Hypothalamus (tissue), 51 donors: ENCODE measurements at regions not wholly inside any gene's neighbourhood (a gene's known extent, or its start where the extent isn't known, plus 50 kb on each side); places are given as distances from the start of the nearest gene placed in this dataset.
"Not testable (repeated sequence)": the region's sequence is repeated elsewhere in the genome, so short reads cannot be mapped to it uniquely, and the experiment has no call there.

ENCODE experiments used
- DNase-seq, 51 donors: peaks; one replicate each; lab custom pipeline; 2025; lab: John Stamatoyannopoulos, UW

- no peak for DNase-seq
Observed at GRCh38 chr2:128663371-128664050, 344.8 kb upstream of the HS6ST1 start.

GRCh38 chr2:128664499-128664971 lies 345.9 kb upstream of the HS6ST1 start:
- DNase-seq = no peak

- DNase-seq = no peak
Observed at GRCh38 chr2:128665113-128665512, 346.4 kb upstream of the HS6ST1 start.

GRCh38 chr2:128666596-128666995 lies 347.9 kb upstream of the HS6ST1 start:
- DNase-seq = no peak

- DNase-seq = no peak
Observed at GRCh38 chr2:128667391-128667790, 348.7 kb upstream of the HS6ST1 start.

- no peak for DNase-seq
Observed at GRCh38 chr2:128668946-128669345, 350.3 kb upstream of the HS6ST1 start.

GRCh38 chr2:128670066-128670465 lies 351.4 kb upstream of the HS6ST1 start:
- DNase-seq = no peak

GRCh38 chr2:128671981-128672757 lies 353.5 kb upstream of the HS6ST1 start:
- DNase-seq = not testable (repeated sequence)

GRCh38 chr2:128679680-128680079 lies 361.0 kb upstream of the HS6ST1 start:
- DNase-seq = not testable (repeated sequence)

- DNase-seq = no peak
Observed at GRCh38 chr2:128681507-128681906, 362.8 kb upstream of the HS6ST1 start.

- DNase-seq = no peak
Observed at GRCh38 chr2:128682266-128682665, 363.6 kb upstream of the HS6ST1 start.

- DNase-seq = no peak
Observed at GRCh38 chr2:128682729-128683284, 364.1 kb upstream of the HS6ST1 start.

- no peak for DNase-seq
Observed at GRCh38 chr2:128684523-128684922, 365.9 kb upstream of the HS6ST1 start.

- DNase-seq = no peak
Observed at GRCh38 chr2:128685841-128686496, 367.3 kb upstream of the HS6ST1 start.

- no peak for DNase-seq
Observed at GRCh38 chr2:128686497-128686859, 367.8 kb upstream of the HS6ST1 start.

GRCh38 chr2:128686881-128687555 lies 368.4 kb upstream of the HS6ST1 start:
- DNase-seq = no peak

- no peak for DNase-seq
Observed at GRCh38 chr2:128687565-128687964, 368.9 kb upstream of the HS6ST1 start.

GRCh38 chr2:128689971-128690370 lies 371.3 kb upstream of the HS6ST1 start:
- DNase-seq = no peak

- no peak for DNase-seq
Observed at GRCh38 chr2:128690431-128690830, 371.8 kb upstream of the HS6ST1 start.

GRCh38 chr2:128690869-128691268 lies 372.2 kb upstream of the HS6ST1 start:
- no peak for DNase-seq

GRCh38 chr2:128691526-128691925 lies 372.9 kb upstream of the HS6ST1 start:
- DNase-seq = no peak
